EH (cell line): ENCODE measurements at regions not wholly inside any gene's neighbourhood (a gene's known extent, or its start where the extent isn't known, plus 50 kb on each side); places are given as distances from the start of the nearest gene placed in this dataset.
"Not testable (repeated sequence)": the region's sequence is repeated elsewhere in the genome, so short reads cannot be mapped to it uniquely, and the experiment has no call there.

Experiments
- DNase-seq: peaks from one replicate; pipeline ENCODE4 v3.0.0-alpha.2; 2015; ENCODE audit warnings: low read depth

DNA sequence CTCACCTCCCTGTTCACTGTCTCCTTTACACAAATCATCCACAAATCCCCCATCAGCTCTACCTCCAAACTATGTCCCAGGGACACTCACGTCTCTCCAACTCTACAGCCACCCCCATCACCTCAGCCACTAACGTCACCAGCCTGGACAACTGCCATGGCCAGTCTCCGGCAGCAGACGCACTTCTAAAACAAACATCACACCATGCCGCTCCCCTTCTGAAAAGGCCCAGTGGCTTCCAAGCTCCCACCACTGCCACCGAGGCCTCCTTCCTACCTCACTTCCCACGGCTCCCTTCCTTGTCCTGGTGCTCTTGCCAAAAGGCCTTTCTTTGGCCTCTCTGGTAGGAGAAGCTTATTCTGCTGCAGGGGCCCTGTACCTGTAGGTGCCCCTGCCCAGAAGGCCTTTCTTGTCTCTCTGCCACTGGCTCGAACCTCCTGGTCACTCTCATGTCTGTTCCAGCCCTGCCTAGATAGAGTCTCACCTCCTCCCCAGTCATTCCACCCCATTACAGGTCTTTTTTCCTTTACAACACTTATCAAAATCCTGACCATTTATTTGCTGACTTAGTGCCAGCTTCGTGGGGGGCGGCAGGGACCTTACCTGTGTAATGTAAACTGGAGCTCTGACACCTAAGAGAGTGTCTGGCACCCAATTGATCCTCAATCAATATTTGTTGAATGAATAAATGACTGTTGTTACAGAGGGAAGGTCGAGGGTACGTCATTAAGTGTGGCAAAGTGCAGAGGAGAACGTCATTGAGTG lies 304.2 kb downstream of the GOLGA6L6 start:
- DNase-seq: not testable (repeated sequence)

GRCh38 chr15:20235728-20236127 lies 305.9 kb downstream of the GOLGA6L6 start:
- DNase-seq: not testable (repeated sequence)

DNA sequence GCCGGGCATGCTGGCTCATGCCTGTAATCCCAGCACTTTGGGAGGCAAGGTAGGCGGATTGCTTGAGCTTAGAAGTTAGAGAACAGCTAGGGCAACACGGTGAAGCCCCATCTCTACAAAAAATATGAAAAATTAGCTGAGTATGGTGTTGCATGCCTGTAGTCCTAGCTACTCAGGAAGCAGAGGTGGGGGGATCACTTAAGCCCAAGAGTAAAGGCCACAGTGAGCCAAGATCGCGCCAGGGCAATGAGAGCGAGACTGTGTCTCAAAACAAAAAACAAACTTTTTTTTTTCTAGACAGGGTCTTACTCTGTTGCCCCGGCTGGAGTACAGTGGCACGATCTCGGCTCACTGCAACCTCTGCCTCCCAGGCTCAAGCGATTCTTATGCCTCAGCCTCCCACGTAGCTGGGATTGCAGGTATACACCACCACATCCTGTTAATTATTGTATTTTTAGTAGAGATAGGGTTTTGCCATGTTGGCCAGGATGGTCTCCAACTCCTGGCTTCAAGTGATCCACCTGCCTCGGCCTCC lies 307.5 kb downstream of the GOLGA6L6 start:
- not testable (repeated sequence) for DNase-seq

DNA sequence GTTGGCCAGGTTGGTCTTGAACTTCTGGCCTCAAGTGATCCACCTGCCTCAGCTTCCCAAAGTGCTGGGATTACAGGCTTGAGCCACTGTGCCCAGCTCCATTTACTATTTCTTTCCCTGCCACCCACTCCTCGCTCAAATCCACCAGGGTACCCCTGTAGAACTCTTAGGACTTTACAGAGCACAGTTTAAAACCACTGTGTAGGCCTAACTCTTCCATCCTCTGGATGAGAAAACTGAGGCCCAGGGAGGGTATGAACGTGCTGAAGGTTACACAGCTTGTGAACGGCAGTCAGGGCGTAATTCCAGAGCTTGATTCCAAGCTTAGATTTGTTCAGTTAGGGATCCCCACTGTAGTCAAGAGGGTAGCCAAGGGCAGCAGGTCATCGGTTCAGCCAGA lies 309.1 kb downstream of the GOLGA6L6 start:
- not testable (repeated sequence) for DNase-seq

- DNase-seq: not testable (repeated sequence)
Measured at GRCh38 chr15:20230656-20231055, 310.9 kb downstream of the GOLGA6L6 start.

GRCh38 chr15:20228791-20229190 lies 312.8 kb downstream of the GOLGA6L6 start:
- not testable (repeated sequence) for DNase-seq

GRCh38 chr15:20227119-20227853 lies 314.3 kb downstream of the GOLGA6L6 start:
- DNase-seq: not testable (repeated sequence)

- DNase-seq: not testable (repeated sequence)
Measured at GRCh38 chr15:20226531-20226930, 315.1 kb downstream of the GOLGA6L6 start.

DNA sequence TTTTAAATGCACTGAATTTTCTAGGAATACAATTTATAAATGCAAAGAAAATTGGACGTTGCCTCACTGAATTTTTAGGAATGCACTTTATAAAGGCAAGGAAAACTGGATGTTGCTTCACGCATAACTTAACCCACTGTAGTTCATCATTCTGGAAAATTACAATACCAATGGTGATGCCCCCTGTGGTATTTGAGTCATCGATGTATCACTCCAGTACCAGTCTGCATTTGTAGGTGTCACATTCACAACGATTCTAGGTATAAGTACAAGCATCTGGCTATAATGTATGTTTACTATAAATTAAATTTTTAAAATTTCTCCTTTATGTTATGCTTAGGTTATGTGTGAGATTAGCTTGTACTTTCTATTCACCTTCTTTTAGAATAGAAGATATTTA lies 320.5 kb downstream of the GOLGA6L6 start:
- DNase-seq: not testable (repeated sequence)

DNA sequence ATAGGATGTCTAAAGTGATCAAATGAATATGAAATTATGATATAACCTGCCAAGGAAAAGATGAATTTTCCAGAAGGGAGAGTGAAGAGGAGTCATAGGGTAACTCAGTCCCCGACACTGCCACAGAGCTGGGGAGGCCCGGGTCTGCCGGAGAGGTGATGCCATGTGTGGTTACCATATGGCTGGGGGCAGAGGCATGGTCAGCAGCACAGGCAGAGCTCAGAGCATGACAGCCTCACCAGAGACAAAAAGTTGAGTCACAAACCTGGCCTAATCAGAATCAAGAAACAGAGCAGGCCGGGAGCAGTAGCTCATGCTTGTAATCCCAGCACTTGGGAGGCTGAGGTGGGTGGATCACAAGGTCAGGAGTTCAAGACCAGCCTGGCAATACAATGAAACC lies 322.4 kb downstream of the GOLGA6L6 start:
- not testable (repeated sequence) for DNase-seq

DNA sequence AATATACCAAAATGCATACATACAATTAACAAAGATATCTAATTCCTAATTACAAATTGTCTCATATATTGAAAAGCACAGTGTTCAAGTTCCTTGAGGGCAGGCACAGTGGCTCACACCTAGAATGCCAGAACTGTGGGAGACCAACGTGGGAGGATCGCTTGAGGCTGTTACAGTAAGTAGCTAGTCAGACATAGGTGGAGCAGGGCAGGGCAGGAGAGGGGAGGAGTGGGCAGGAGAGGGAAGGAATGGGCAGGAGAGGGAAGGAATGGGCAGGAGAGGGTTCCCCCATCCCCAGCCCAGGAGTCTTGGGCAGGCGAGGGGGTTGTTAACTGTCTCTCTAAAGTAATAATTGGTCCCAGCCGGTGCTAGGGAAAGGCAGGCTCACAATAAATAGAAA lies 325.9 kb downstream of the GOLGA6L6 start:
- DNase-seq: not testable (repeated sequence)

DNA sequence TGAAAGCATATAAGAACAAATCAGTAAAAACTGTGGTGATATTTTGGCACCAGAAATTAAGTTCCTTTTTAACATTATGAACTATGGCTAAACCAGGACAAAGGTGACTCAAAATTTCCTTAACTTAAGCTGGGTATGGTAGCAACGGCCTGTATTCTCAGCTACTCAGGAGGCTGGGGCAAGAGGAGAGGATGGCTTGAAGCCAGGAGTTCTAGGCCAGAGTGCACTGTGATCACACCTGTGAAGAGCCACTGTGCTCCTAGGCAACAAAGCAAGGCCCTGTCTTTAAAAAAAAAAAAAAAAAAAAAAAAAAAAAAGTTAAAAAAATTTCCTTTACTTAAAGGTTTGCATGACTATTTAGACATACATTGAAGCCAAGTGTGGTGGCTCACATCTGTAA lies 327.5 kb downstream of the GOLGA6L6 start:
- DNase-seq: not testable (repeated sequence)

DNA sequence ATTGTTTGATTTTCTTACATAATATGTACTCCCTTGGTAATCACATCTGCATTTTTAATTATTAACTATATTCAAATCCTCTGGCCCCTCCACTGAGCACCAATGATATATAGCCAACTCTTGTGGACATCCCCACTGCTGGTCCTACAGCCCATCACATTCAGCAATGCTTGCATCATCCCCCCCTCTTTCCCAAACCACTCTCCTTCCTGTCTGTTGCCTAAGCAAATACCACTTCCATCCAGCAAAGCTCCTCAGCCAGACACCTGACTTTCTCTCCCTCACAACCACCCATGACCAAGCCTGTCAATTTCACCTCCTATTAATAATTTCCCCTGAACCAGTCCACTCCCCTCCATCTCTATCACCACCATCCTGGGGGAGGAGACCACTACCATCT lies 330.1 kb downstream of the GOLGA6L6 start:
- not testable (repeated sequence) for DNase-seq

DNA sequence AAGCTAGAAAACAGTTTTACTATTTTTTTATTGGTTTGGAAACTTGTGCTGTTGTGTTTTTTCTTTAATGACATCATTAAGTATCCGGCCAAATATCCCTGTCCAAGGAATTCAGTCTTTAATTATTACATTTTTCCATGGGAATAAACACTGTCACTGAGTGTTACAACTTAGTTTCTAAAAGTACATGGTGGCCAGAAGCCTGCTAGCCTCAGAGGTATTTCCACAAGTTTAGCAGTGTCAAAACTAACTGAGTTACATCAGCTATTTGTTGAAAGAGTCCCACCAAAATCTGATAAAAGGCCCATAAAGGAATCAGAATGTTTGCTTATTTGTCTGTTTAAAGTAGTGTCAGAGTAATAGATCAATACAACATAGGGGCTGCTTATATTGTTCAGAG lies 331.6 kb downstream of the GOLGA6L6 start:
- DNase-seq: not testable (repeated sequence)

DNA sequence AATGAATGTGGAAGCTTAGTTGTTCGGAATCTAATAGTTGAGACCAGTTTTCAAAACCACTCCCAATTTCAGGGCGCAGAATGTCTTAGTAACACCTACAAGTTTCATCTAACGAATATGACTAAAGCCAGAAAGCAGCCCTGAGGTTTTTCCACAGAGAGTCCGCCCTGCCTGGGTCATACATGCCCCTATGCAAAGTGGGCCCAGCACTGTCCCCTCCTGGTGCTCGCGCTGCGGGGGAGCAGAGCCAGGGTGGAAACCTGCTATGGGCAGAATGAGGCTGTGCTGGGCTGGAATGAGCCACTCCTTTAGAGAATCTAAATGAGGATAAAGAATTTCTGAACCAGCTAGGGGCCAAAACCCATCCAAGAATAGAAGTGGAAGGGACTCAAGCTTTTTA lies 334.0 kb downstream of the GOLGA6L6 start:
- not testable (repeated sequence) for DNase-seq

DNA sequence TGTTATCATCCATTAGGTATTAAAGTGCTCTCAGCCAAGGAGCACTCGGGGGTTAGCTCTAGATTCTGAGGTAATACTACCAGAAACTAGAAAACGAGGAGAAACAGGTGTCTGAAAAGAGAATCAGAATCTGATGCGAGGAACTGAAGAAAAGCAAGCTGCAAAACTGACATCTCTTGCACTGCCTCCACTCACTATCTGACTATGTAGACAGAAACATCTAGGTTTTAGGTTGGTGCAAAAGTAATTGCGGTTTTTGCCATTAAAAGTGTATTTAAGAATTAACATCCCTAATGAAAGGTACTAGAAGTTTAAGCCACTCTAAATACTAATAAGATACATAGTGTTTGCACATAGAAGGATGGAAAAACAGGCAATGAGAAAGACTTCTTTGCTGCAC lies 334.4 kb downstream of the GOLGA6L6 start:
- DNase-seq: not testable (repeated sequence)

GRCh38 chr15:20204177-20204866 lies 337.3 kb downstream of the GOLGA6L6 start:
- DNase-seq: not testable (repeated sequence)

GRCh38 chr15:20203649-20204150 lies 337.9 kb downstream of the GOLGA6L6 start:
- DNase-seq: not testable (repeated sequence)

GRCh38 chr15:20194591-20195198 lies 346.9 kb downstream of the GOLGA6L6 start:
- DNase-seq: not testable (repeated sequence)

GRCh38 chr15:20192982-20193929 lies 348.3 kb downstream of the GOLGA6L6 start:
- DNase-seq: not testable (repeated sequence)
